ENCODE measurements at regions not wholly inside any gene's neighbourhood (a gene's known extent, or its start where the extent isn't known, plus 50 kb on each side); places are given as distances from the start of the nearest gene placed in this dataset.
A peak's percentile ranks its signal among the peaks of the same experiment; 100 is the strongest.

GRCh38 chr12:45540661-45541341 is 188.7 kb upstream of the ARID2 start:
- WGBS, 2 donors (ENCODE audit: low coverage in 1 of 2), result 83 to 89% methylated on average over 1 of the region's 1 CpG
- H3K9me3 ChIP-seq, result no peaks in the 10 kb centered on the region
- TF ChIP-seq POLR2A (IDR thresholded peaks at IDR 0.05), result no peak
- TF ChIP-seq POLR2AphosphoS5 (IDR thresholded peaks at IDR 0.05), result no peak
- no peak for TF ChIP-seq EP300 (IDR thresholded peaks at IDR 0.05)
- no peak for TF ChIP-seq CTCF (IDR thresholded peaks at IDR 0.05)
- no peak overlapping the region for H3K4me3 ChIP-seq
- no peaks in the 10 kb centered on the region for H3K36me3 ChIP-seq
- H3K27me3 ChIP-seq, result no peaks in the 10 kb centered on the region
- no peak overlapping the region for H3K27ac ChIP-seq
- no peak for ATAC-seq
- peaks cover 0 to 4% (median 0%) of the 10 kb centered on the region in 3 donors for H3K4me1 ChIP-seq

- Histone ChIP-seq H3K9me3 (no peaks in the 10 kb centered on the region), H3K27me3 (no peaks in the 10 kb centered on the region), H3K4me1 (peaks cover 0 to 4% (median 0%) of the 10 kb centered on the region in 3 donors), H3K36me3 (no peaks in the 10 kb centered on the region), H3K4me3 (no peak overlapping the region), H3K27ac (no peak overlapping the region)
- TF ChIP-seq POLR2AphosphoS5 (IDR thresholded peaks at IDR 0.05) (no peak), POLR2A (IDR thresholded peaks at IDR 0.05) (no peak), CTCF (IDR thresholded peaks at IDR 0.05) (peak; percentile 55 to 72 (median 62)), EP300 (IDR thresholded peaks at IDR 0.05) (no peak)
- WGBS, 2 donors (ENCODE audit: low coverage in 1 of 2), result 0% methylated on average over 2 of the region's 2 CpGs; no CpG with 5 or more reads in 1 of the 2 donors
- peak; percentile 78 for ATAC-seq
Measured at GRCh38 chr12:45543887-45544286, 185.6 kb upstream of the ARID2 start.

GRCh38 chr12:45546545-45546944 is 183.0 kb upstream of the ARID2 start:
- no peak for ATAC-seq

GRCh38 chr12:45547132-45547531 is 182.4 kb upstream of the ARID2 start:
- Histone ChIP-seq H3K36me3 (no peaks in the 10 kb centered on the region), H3K27ac (no peak overlapping the region), H3K4me1 (peaks cover 0 to 4% (median 0%) of the 10 kb centered on the region in 3 donors), H3K27me3 (no peaks in the 10 kb centered on the region), H3K4me3 (no peak overlapping the region), H3K9me3 (no peaks in the 10 kb centered on the region)
- TF ChIP-seq POLR2A (IDR thresholded peaks at IDR 0.05), result no peak
- TF ChIP-seq CTCF (IDR thresholded peaks at IDR 0.05), result no peak
- TF ChIP-seq EP300 (IDR thresholded peaks at IDR 0.05), result no peak
- TF ChIP-seq POLR2AphosphoS5 (IDR thresholded peaks at IDR 0.05), result no peak
- ATAC-seq, result no peak
- no CpG with 5 or more reads among the region's 1 CpG for WGBS, 2 donors (ENCODE audit: low coverage in 1 of 2)

More at GRCh38 chr12:45546545-45546944, 183.0 kb upstream of the ARID2 start:
- no peaks in the 10 kb centered on the region for H3K9me3 ChIP-seq
- 86% methylated on average over 1 of the region's 2 CpGs; no CpG with 5 or more reads in 1 of the 2 donors for WGBS, 2 donors (ENCODE audit: low coverage in 1 of 2)
- TF ChIP-seq POLR2AphosphoS5 (IDR thresholded peaks at IDR 0.05) (no peak), EP300 (IDR thresholded peaks at IDR 0.05) (no peak), CTCF (IDR thresholded peaks at IDR 0.05) (no peak), POLR2A (IDR thresholded peaks at IDR 0.05) (no peak)
- H3K27ac ChIP-seq, result no peak overlapping the region
- no peak overlapping the region for H3K4me3 ChIP-seq
- no peaks in the 10 kb centered on the region for H3K36me3 ChIP-seq
- no peaks in the 10 kb centered on the region for H3K27me3 ChIP-seq
- H3K4me1 ChIP-seq, result peaks cover 0 to 4% (median 0%) of the 10 kb centered on the region in 3 donors

GRCh38 chr12:45547822-45548221 is 181.7 kb upstream of the ARID2 start:
- no peaks in the 10 kb centered on the region for H3K27me3 ChIP-seq
- H3K4me3 ChIP-seq, result no peak overlapping the region
- no peak for TF ChIP-seq POLR2A (IDR thresholded peaks at IDR 0.05)
- TF ChIP-seq POLR2AphosphoS5 (IDR thresholded peaks at IDR 0.05), result no peak
- TF ChIP-seq EP300 (IDR thresholded peaks at IDR 0.05), result no peak
- TF ChIP-seq CTCF (IDR thresholded peaks at IDR 0.05), result no peak
- WGBS, 2 donors (ENCODE audit: low coverage in 1 of 2), result 23% methylated on average over 1 of the region's 1 CpG; no CpG with 5 or more reads in 1 of the 2 donors
- H3K27ac ChIP-seq, result no peak overlapping the region
- no peaks in the 10 kb centered on the region for H3K9me3 ChIP-seq
- H3K4me1 ChIP-seq, result peaks cover 0 to 4% (median 0%) of the 10 kb centered on the region in 3 donors
- ATAC-seq, result no peak
- no peaks in the 10 kb centered on the region for H3K36me3 ChIP-seq

All from gastroesophageal sphincter (tissue), 4 donors.